Stimulated activated CD8-positive, alpha-beta memory T cell treated with anti-CD3 and anti-CD28 coated beads, Interleukin-4, amount 100 ng/mL, for 4 hours (primary cell): ENCODE measurements at regions not wholly inside any gene's neighbourhood (a gene's known extent, or its start where the extent isn't known, plus 50 kb on each side); places are given as distances from the start of the nearest gene placed in this dataset.

Source experiments
- DNase-seq, 2 donors: peaks; one replicate each; pipeline ENCODE4 v3.0.0-alpha.2; 2020; ENCODE audit warnings: low read depth in 2 of 2, low spot score in 1 of 2

- no peak for DNase-seq
Measured at GRCh38 chr21:31501926-31502325, 157.6 kb upstream of the SOD1 start.

GRCh38 chr21:31500982-31501381, 156.9 kb upstream of the TIAM1 start:
- no peak for DNase-seq

GRCh38 chr21:31500071-31500470, 156.0 kb upstream of the TIAM1 start:
- no peak for DNase-seq

- no peak for DNase-seq
Measured at GRCh38 chr21:31498985-31499384, 154.9 kb upstream of the TIAM1 start.

GRCh38 chr21:31497914-31498313, 153.9 kb upstream of the TIAM1 start:
- no peak for DNase-seq

- DNase-seq: no peak
Measured at GRCh38 chr21:31493350-31493880, 149.4 kb upstream of the TIAM1 start.

- DNase-seq: no peak
Measured at GRCh38 chr21:31491617-31492016, 147.6 kb upstream of the TIAM1 start.

- DNase-seq: no peak
Measured at GRCh38 chr21:31490443-31490842, 146.4 kb upstream of the TIAM1 start.

- DNase-seq: no peak
Measured at GRCh38 chr21:31489726-31490125, 145.7 kb upstream of the TIAM1 start.

- no peak for DNase-seq
Measured at GRCh38 chr21:31489014-31489413, 145.0 kb upstream of the TIAM1 start.

- DNase-seq: no peak
Measured at GRCh38 chr21:31484219-31484618, 140.2 kb upstream of the TIAM1 start.

GRCh38 chr21:31483146-31483545, 139.1 kb upstream of the TIAM1 start:
- DNase-seq: no peak

GRCh38 chr21:31482460-31482859, 138.4 kb upstream of the TIAM1 start:
- DNase-seq: no peak

GRCh38 chr21:31480228-31480627, 136.2 kb upstream of the TIAM1 start:
- DNase-seq: no peak

- DNase-seq: no peak
Measured at GRCh38 chr21:31479714-31480113, 135.7 kb upstream of the TIAM1 start.

- no peak for DNase-seq
Measured at GRCh38 chr21:31479222-31479621, 135.2 kb upstream of the TIAM1 start.

GRCh38 chr21:31476263-31477022, 132.4 kb upstream of the TIAM1 start:
- DNase-seq: no peak

GRCh38 chr21:31475223-31475622, 131.2 kb upstream of the TIAM1 start:
- DNase-seq: no peak

GRCh38 chr21:31473685-31474345, 129.8 kb upstream of the TIAM1 start:
- no peak for DNase-seq

- no peak for DNase-seq
Measured at GRCh38 chr21:31471865-31472264, 127.8 kb upstream of the TIAM1 start.

GRCh38 chr21:31470896-31471694, 127.0 kb upstream of the TIAM1 start:
- no peak for DNase-seq

GRCh38 chr21:31460980-31461379, 116.9 kb upstream of the TIAM1 start:
- DNase-seq: no peak
